Ishikawa (cell line): ENCODE measurements at regions not wholly inside any gene's neighbourhood (a gene's known extent, or its start where the extent isn't known, plus 50 kb on each side); places are given as distances from the start of the nearest gene placed in this dataset.

Source experiments
- TAF1 ChIP-seq: IDR thresholded peaks from 2 replicates; pipeline ENCODE4 v1.6.1; 2012; ENCODE audit warnings: low read depth, mild to moderate bottlenecking
- TCF12 ChIP-seq: IDR thresholded peaks from 2 replicates; pipeline ENCODE4 v1.6.1; 2012; ENCODE audit warnings: low read depth
- YY1 ChIP-seq: IDR thresholded peaks from 2 replicates; pipeline ENCODE4 v1.6.1; 2012; ENCODE audit warnings: low read depth

DNA sequence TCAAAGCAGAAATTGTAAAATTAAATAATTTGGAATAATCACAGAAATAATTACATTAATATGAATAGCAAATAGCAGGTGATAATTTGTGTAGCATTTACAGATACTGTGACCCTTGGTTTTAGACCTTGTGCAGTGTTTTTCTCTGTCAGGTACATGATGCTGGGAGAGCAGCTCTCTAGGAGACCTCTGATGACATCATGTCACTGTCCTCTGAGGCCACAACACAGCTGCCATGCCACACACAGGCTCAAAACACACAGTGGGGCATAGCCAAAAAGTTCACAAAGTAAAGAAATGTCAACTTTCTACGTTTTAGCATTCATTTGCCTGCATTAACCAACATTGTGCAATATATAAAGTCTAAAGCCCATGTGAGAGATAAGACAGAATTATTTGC is 71.8 kb upstream of the ZBTB20 start:
- no peak for TF ChIP-seq TAF1
- no peak for TF ChIP-seq YY1
- no peak for TF ChIP-seq TCF12
